Esophagus squamous epithelium (tissue), 5 donors: ENCODE measurements at regions not wholly inside any gene's neighbourhood (a gene's known extent, or its start where the extent isn't known, plus 50 kb on each side); places are given as distances from the start of the nearest gene placed in this dataset.

ENCODE experiments used
- DNase-seq: peaks from one replicate; lab custom pipeline; 2025; lab: John Stamatoyannopoulos, UW
- H3K27ac ChIP-seq, 4 donors: fragments of 200-600 bp; sonication (generic); one replicate each; pipeline ENCODE4 v1.5.1; 2016 to 2019; ENCODE audit warnings: mild to moderate bottlenecking in 1 of 4
- H3K27me3 ChIP-seq, 4 donors: fragments of 200-600 bp; sonication (generic); 1 replicate in 3 of 4; 2 replicates in 1 of 4; pipeline versions ENCODE4 v1.5.1 to v1.6.0; 2017 to 2021; ENCODE audit warnings: antibody characterized with exemption in 1 of 4
- H3K36me3 ChIP-seq, 3 donors: fragments of 200-600 bp; sonication (generic); one replicate each; pipeline ENCODE4 v1.5.1; 2016 to 2019
- H3K4me1 ChIP-seq, 3 donors: fragments of 200-600 bp; sonication (generic); one replicate each; pipeline ENCODE4 v1.5.1; 2017 to 2019
- H3K4me3 ChIP-seq, 4 donors: fragments of 200-600 bp; sonication (generic); 1 replicate in 3 of 4; 2 replicates in 1 of 4; pipeline ENCODE4 v1.5.1; 2016 to 2019; ENCODE audit warnings: mild to moderate bottlenecking in 2 of 4, moderate library complexity in 1 of 4
- H3K9me3 ChIP-seq, 3 donors: fragments of 200-600 bp; sonication (generic); one replicate each; pipeline ENCODE4 v1.5.1; 2016 to 2019
- POLR2A ChIP-seq, 4 donors: fragments of 450-650 bp; IDR thresholded peaks; one replicate each; pipeline ENCODE4 v1.6.1; 2017; ENCODE audit warnings: antibody characterized with exemption in 4 of 4, mild to moderate bottlenecking in 4 of 4, moderate library complexity in 3 of 4
- WGBS, 2 donors: methylation state at CpG; one replicate each; pipeline ENCODE4 v1.1.5; 2018; 5-methylcytosine and 5-hydroxymethylcytosine counted together
- intact Hi-C: fragments of 100-400 bp; cut with DNase I; formaldehyde crosslinking; loops from one replicate; pipeline ENCODE4 v1.15.0; 2022
- TF ChIP-seq, protein P1 (sequence below), 6 experiments: fragments of 450-650 bp in 4 of 6; fragments of 200-600 bp in 2 of 6; sonication (generic) in 2 of 6; IDR thresholded peaks; one replicate each; pipeline ENCODE4 v1.5.1; 2016 to 2019; ENCODE audit warnings: antibody characterized with exemption in 6 of 6, mild to moderate bottlenecking in 4 of 6, moderate library complexity in 4 of 6
- donor health status: DM: yes; HTN: yes; CAD: no.

DNA sequence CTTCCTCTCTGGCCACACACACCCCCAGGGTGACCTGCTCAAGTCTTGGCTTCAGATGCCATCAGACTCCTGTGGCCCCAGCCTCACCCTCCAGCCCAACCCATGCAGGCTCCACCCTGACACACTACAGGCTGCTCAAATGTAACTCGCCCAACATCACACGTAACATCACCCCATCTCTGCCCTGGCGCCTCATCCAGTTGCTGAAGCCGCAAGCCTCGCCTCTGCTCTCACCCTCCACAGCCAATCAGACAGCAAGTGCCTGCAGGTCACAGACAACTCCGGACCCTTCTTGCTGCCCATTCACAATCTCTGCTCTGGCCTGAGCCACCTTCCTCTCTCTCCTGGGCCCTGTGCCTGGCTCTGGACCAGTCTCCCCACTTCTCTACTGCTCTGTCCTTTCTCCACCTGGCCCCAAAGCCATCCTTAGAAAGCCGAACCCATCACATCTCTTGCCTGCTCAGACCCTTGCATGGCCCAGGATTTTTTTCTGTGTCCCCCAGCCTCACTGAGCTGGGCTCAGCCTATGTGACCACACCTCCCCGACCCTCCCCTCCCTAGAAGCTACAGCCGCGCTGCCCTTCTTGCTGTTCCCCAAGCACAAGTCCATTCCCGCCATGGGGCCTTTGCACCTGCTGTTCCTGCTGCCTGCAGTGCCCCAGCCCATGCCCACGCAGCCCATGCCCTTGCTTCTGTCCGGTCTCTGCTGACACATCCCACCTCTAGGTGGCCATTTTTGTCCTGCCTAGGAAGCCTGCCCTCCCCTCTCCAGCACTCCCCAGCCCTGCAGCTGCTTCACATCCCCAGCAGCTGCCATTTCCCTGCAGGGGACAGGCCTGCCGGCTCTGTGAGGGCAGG, 333.9 kb downstream of the CTTN start:
- Histone ChIP-seq H3K4me3 (no peak overlapping the region), H3K4me1 (no peaks in the 10 kb centered on the region), H3K36me3 (no peaks in the 10 kb centered on the region), H3K27ac (no peak overlapping the region), H3K9me3 (no peaks in the 10 kb centered on the region), H3K27me3 (no peaks in the 10 kb centered on the region)
- no peak for DNase-seq
- 90 to 91% methylated on average over 11 to 13 of the region's 14 CpGs for WGBS, 2 donors
- intact Hi-C loops = no loop called here
- TF ChIP-seq, protein P1, sequence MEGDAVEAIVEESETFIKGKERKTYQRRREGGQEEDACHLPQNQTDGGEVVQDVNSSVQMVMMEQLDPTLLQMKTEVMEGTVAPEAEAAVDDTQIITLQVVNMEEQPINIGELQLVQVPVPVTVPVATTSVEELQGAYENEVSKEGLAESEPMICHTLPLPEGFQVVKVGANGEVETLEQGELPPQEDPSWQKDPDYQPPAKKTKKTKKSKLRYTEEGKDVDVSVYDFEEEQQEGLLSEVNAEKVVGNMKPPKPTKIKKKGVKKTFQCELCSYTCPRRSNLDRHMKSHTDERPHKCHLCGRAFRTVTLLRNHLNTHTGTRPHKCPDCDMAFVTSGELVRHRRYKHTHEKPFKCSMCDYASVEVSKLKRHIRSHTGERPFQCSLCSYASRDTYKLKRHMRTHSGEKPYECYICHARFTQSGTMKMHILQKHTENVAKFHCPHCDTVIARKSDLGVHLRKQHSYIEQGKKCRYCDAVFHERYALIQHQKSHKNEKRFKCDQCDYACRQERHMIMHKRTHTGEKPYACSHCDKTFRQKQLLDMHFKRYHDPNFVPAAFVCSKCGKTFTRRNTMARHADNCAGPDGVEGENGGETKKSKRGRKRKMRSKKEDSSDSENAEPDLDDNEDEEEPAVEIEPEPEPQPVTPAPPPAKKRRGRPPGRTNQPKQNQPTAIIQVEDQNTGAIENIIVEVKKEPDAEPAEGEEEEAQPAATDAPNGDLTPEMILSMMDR (IDR thresholded peaks at IDR 0.05) = no peak
- no peak for TF ChIP-seq POLR2A (IDR thresholded peaks at IDR 0.05)

DNA sequence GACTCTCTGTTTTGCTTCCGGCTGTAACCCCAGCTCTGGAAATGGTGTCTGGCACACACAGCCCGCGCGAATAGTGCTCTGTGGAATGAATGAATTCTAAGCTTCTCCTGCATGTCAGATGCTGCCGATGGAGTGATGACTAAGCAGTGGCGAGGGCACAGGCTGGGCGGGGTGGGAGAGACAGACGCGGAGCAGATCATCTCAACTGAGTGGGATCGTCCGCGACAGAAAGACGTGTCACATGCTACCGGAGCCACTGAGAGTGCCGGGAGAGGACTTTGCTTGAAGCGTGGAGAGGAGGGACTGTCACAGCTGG, 334.5 kb downstream of the CTTN start:
- Histone ChIP-seq H3K36me3 (no peaks in the 10 kb centered on the region), H3K9me3 (no peaks in the 10 kb centered on the region), H3K4me1 (no peaks in the 10 kb centered on the region), H3K4me3 (no peak overlapping the region), H3K27ac (no peak overlapping the region), H3K27me3 (no peaks in the 10 kb centered on the region)
- 76 to 89% methylated on average over 9 of the region's 16 CpGs for WGBS, 2 donors
- intact Hi-C loops = no loop called here
- no peak for DNase-seq
- TF ChIP-seq, protein P1 (IDR thresholded peaks at IDR 0.05) = no peak
- TF ChIP-seq POLR2A (IDR thresholded peaks at IDR 0.05) = no peak

DNA sequence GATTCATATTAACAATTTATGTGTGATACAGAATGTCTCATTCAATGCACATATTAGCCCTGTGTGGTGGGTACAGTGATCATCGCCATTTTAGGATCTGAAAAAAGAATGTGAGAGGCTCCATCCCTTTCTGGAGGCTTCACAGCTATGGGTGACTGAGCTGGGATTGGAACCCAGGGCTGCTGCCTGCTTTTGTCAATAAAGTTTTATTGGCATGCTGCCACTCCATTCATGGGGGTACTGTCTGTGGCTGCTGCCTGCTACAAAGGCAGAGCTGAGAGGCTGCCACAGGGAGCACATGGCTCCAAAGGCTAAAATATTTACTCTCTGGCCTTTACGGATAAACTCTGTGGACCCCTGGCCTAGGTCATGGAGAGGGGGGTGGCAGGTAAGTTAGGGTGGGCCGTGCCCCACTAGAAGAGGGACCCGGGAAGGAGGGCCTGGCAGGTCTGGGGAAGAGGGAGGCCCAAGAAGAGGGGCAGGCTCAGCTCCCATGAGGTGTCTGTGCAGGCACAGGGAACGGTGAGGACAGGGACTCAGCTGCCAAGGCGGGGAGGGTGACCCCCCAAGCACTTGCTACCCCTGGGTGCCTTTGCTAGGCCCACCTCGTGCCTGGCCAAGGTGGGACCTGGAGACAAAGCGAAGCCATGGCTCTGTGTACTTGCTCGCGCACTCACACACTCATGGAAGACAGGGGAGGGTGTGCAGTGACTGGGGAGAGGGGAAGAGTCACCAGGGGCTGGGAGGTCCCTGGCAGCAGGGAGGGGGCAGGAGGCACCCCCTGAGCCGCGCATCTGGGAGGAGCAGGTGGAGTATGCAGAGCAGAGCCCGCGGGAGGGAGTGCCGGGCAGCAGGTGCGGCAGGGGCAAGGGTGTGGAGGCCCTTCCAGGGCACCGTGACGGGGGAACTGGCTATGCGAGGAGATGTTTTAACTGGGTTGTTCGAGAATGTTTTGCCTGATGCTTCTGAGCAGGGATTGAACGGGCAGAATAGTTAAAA, 335.3 kb downstream of the CTTN start:
- intact Hi-C loops = no loop called here
- 82% methylated on average over 12 to 20 of the region's 21 CpGs for WGBS, 2 donors
- no peak for DNase-seq

DNA sequence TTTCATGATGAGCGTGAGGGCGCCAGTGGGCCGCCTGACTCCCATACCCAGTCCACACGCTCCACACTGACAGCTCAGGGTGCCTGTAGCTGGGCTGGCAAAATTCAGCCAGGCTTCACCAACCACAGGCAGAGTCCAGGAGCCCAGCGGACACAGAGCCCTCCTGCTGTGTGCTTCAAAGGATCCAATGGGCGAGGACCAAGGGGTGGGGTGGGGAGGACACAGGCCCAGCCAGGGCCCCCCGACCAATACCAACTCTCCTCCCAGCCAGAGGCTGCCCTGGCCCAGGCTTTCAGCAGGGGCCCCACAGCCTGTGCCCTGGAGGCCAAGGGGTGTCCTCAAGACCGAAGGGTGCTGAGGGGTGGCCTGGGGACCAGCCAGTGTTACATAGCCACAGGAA, 336.1 kb downstream of the CTTN start:
- WGBS, 2 donors = 97% methylated on average over 4 of the region's 8 CpGs
- Histone ChIP-seq H3K27ac (no peak overlapping the region), H3K4me3 (no peak overlapping the region), H3K4me1 (no peaks in the 10 kb centered on the region), H3K36me3 (no peaks in the 10 kb centered on the region), H3K27me3 (no peaks in the 10 kb centered on the region), H3K9me3 (no peaks in the 10 kb centered on the region)
- intact Hi-C loops = no loop called here
- DNase-seq = no peak
- TF ChIP-seq, protein P1 (IDR thresholded peaks at IDR 0.05) = no peak
- TF ChIP-seq POLR2A (IDR thresholded peaks at IDR 0.05) = no peak

More for the DNA sequence above, 335.3 kb downstream of the CTTN start:
- Histone ChIP-seq H3K9me3 (no peaks in the 10 kb centered on the region), H3K27me3 (no peaks in the 10 kb centered on the region), H3K27ac (no peak overlapping the region), H3K36me3 (no peaks in the 10 kb centered on the region), H3K4me3 (no peak overlapping the region), H3K4me1 (no peaks in the 10 kb centered on the region)
- TF ChIP-seq POLR2A (IDR thresholded peaks at IDR 0.05) = no peak
- TF ChIP-seq, protein P1 (IDR thresholded peaks at IDR 0.05) = no peak

DNA sequence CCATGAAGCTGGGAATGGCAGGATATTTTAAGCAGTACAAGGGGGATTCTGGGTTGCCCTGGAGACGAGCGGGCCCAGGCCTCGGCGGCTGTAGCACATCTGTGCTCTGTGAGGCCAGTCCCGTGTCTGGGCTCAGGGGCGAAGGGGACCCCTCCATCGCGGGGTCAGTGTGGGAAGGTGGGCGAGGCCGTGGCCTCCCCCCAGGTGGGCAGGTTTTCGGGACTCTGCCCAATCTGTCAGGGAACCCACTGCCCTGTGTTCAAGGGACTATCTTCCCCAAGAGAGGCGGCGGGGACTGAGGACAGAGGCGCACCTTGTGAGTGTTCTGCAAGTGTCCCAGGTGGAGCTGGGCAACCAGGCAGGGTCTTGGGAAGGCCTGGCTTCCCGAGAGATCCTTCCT, 336.6 kb downstream of the CTTN start:
- TF ChIP-seq POLR2A (IDR thresholded peaks at IDR 0.05) = no peak
- TF ChIP-seq, protein P1 (IDR thresholded peaks at IDR 0.05) = no peak
- intact Hi-C loops = no loop called here
- Histone ChIP-seq H3K27ac (no peak overlapping the region), H3K4me1 (no peaks in the 10 kb centered on the region), H3K36me3 (no peaks in the 10 kb centered on the region), H3K27me3 (no peaks in the 10 kb centered on the region), H3K9me3 (no peaks in the 10 kb centered on the region), H3K4me3 (no peak overlapping the region)
- DNase-seq = no peak
- 60 to 82% methylated on average over 1 to 3 of the region's 15 CpGs for WGBS, 2 donors
